ENCODE measurements at regions not wholly inside any gene's neighbourhood (a gene's known extent, or its start where the extent isn't known, plus 50 kb on each side); places are given as distances from the start of the nearest gene placed in this dataset.
A peak's percentile ranks its signal among the peaks of the same experiment; 100 is the strongest.
"Not testable (repeated sequence)": the region's sequence is repeated elsewhere in the genome, so short reads cannot be mapped to it uniquely, and the experiment has no call there.

GRCh38 chr12:31895449-31896150 is 63.6 kb upstream of the RESF1 start:
- peaks cover 13% of the 10 kb centered on the region for H3K36me3 Mint-ChIP-seq
- peak overlapping the region; percentile 86 to 98 for H3K27ac Mint-ChIP-seq
- 85% methylated on average over 8 of the region's 8 CpGs for WGBS (ENCODE audit: insufficient coverage)
- peak overlapping the region; percentile 90 for H3K4me3 Mint-ChIP-seq
- no peaks in the 10 kb centered on the region for H3K27me3 Mint-ChIP-seq (ENCODE audit: low read depth in 2 of 2)
- peaks cover 73 to 82% of the 10 kb centered on the region in 2 donors for H3K4me1 Mint-ChIP-seq
- Histone ChIP-seq H3K27me3 (ENCODE audit: control insufficient read depth, insufficient read depth, low read length) (no peaks in the 10 kb centered on the region), H3K4me1 (ENCODE audit: control insufficient read depth, insufficient read depth, low read length) (peaks cover 82% of the 10 kb centered on the region), H3K36me3 (ENCODE audit: control insufficient read depth, insufficient read depth, low read length) (no peaks in the 10 kb centered on the region), H3K27ac (ENCODE audit: low read length) (peak overlapping the region; percentile 86), H3K4me3 (ENCODE audit: low read length) (no peak overlapping the region), H3K9me3 (ENCODE audit: control insufficient read depth, insufficient read depth, low read length) (peaks cover 48% of the 10 kb centered on the region)
- DNase-seq (peak in 1 of 2 donors; percentile 34), ATAC-seq (no peak)
- peaks cover 5 to 12% of the 10 kb centered on the region in 2 donors for H3K9me3 Mint-ChIP-seq
- TF ChIP-seq CTCF (IDR thresholded peaks at IDR 0.05), result no peak
- intact Hi-C loops (cut with micrococcal nuclease), result loop anchor here (1.0 to 10.0 kb wide), 7 partner anchors 37 to 571 kb away; partner anchors contain the start of genes AMN1, RESF1 and SINHCAF

GRCh38 chr12:31890295-31891285 is 68.6 kb upstream of the RESF1 start:
- ATAC-seq (peak; percentile 75 to 86 (median 85)), DNase-seq (peak in 1 of 2 donors; percentile 73)
- H3K27ac ChIP-seq (ENCODE audit: low read length), result peak overlapping the region; percentile 83
- H3K4me3 ChIP-seq (ENCODE audit: low read length), result no peak overlapping the region
- H3K36me3 ChIP-seq (ENCODE audit: control insufficient read depth, insufficient read depth, low read length), result no peaks in the 10 kb centered on the region
- no peaks in the 10 kb centered on the region for H3K27me3 ChIP-seq (ENCODE audit: control insufficient read depth, insufficient read depth, low read length)
- no peak for TF ChIP-seq CTCF (IDR thresholded peaks at IDR 0.05)
- H3K4me1 ChIP-seq (ENCODE audit: control insufficient read depth, insufficient read depth, low read length), result peaks cover 76% of the 10 kb centered on the region
- peak overlapping the region; percentile 86 to 87 for H3K27ac Mint-ChIP-seq
- H3K4me1 Mint-ChIP-seq, result peaks cover 67 to 71% of the 10 kb centered on the region in 2 donors
- peaks cover 2% of the 10 kb centered on the region in 2 donors for H3K9me3 Mint-ChIP-seq
- peaks cover 11% of the 10 kb centered on the region for H3K36me3 Mint-ChIP-seq
- WGBS (ENCODE audit: insufficient coverage), result 33% methylated on average over 7 of the region's 8 CpGs
- intact Hi-C loops (cut with micrococcal nuclease), result loop anchor here (10.0 kb wide), 1 partner anchor 566 kb away; the partner anchor contains the start of gene SINHCAF
- H3K27me3 Mint-ChIP-seq (ENCODE audit: low read depth in 2 of 2), result no peaks in the 10 kb centered on the region
- peaks cover 48% of the 10 kb centered on the region for H3K9me3 ChIP-seq (ENCODE audit: control insufficient read depth, insufficient read depth, low read length)
- peak overlapping the region; percentile 75 for H3K4me3 Mint-ChIP-seq

- intact Hi-C loops (cut with micrococcal nuclease), result no loop called here
- H3K27ac ChIP-seq (ENCODE audit: low read length), result peak overlapping the region; percentile 57
Measured at GRCh38 chr12:31887109-31887811, 72.0 kb upstream of the RESF1 start.

GRCh38 chr12:31882682-31883081 is 76.5 kb upstream of the RESF1 start:
- H3K4me3 ChIP-seq (ENCODE audit: low read length); H3K36me3 ChIP-seq (ENCODE audit: control insufficient read depth, insufficient read depth, low read length); H3K4me3 Mint-ChIP-seq; H3K27me3 ChIP-seq (ENCODE audit: control insufficient read depth, insufficient read depth, low read length); H3K27me3 Mint-ChIP-seq (ENCODE audit: low read depth in 2 of 2); H3K27ac ChIP-seq (ENCODE audit: low read length); intact Hi-C loops (cut with micrococcal nuclease); H3K27ac Mint-ChIP-seq; DNase-seq; ATAC-seq; H3K9me3 Mint-ChIP-seq: not testable (repeated sequence)
- WGBS (ENCODE audit: insufficient coverage), result 92% methylated on average over 6 of the region's 6 CpGs
- peaks cover 18% of the 10 kb centered on the region for H3K4me1 ChIP-seq (ENCODE audit: control insufficient read depth, insufficient read depth, low read length)
- Mint-ChIP-seq H3K4me1 (peaks cover 43 to 54% of the 10 kb centered on the region in 2 donors), H3K36me3 (peaks cover 15% of the 10 kb centered on the region)
- H3K9me3 ChIP-seq (ENCODE audit: control insufficient read depth, insufficient read depth, low read length), result peaks cover 17% of the 10 kb centered on the region

More at GRCh38 chr12:31887109-31887811, 72.0 kb upstream of the RESF1 start:
- Mint-ChIP-seq H3K36me3 (peaks cover 15% of the 10 kb centered on the region), H3K4me3 (peak overlapping the region; percentile 88), H3K9me3 (peaks cover 3 to 7% of the 10 kb centered on the region in 2 donors), H3K4me1 (peaks cover 47 to 60% of the 10 kb centered on the region in 2 donors), H3K27ac (peak overlapping the region; percentile 86 to 87), H3K27me3 (ENCODE audit: low read depth in 2 of 2) (no peaks in the 10 kb centered on the region)
- TF ChIP-seq CTCF (IDR thresholded peaks at IDR 0.05), result no peak
- no peaks in the 10 kb centered on the region for H3K27me3 ChIP-seq (ENCODE audit: control insufficient read depth, insufficient read depth, low read length)
- H3K9me3 ChIP-seq (ENCODE audit: control insufficient read depth, insufficient read depth, low read length), result peaks cover 40% of the 10 kb centered on the region
- H3K36me3 ChIP-seq (ENCODE audit: control insufficient read depth, insufficient read depth, low read length), result no peaks in the 10 kb centered on the region
- 89% methylated on average over 2 of the region's 2 CpGs for WGBS (ENCODE audit: insufficient coverage)
- peaks cover 48% of the 10 kb centered on the region for H3K4me1 ChIP-seq (ENCODE audit: control insufficient read depth, insufficient read depth, low read length)
- peak overlapping the region; percentile 24 for H3K4me3 ChIP-seq (ENCODE audit: low read length)
- ATAC-seq (peak in 1 of 3 donors; percentile 32), DNase-seq (no peak)

Data from natural killer cell (primary cell).